ENCODE measurements at regions not wholly inside any gene's neighbourhood (a gene's known extent, or its start where the extent isn't known, plus 50 kb on each side); places are given as distances from the start of the nearest gene placed in this dataset.

DNA sequence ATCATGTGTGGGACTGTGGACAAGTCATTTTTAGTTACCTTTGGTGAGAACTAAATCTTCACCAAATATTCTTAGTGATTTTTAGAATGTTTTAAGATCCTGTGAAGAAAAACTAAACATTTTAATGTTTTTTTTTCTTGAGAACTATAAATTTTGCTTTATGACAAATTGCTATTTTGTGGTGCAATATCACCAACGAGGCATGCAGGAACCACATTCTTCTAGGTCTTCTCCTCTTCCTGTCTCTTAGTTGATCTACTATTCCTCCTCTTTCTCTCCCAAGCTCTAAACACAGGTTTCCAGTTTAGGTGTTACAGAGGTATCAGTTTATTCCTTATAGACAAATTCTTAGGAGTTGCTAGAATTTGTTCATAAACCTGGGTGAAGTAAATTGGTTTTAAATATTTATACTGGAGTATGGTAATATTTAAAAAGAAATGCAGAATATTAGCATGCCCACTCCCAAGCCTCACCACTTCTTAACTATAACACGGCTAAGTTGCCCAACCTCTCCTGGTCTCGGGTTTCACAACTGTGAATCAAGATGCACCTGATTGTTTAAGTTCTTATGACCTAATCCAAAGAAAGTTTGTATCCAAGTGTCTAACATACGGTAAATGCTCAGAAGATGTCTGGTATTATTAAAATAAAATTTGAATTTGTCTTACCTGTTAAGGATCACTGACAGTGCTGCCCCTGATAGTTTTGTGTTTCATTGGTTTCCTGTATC, 56.5 kb upstream of the CLNK start:
- Histone ChIP-seq H3K27me3 (ENCODE audit: control insufficient read depth in 1 of 2, insufficient read depth in 2 of 2, low read length in 2 of 2) (no peaks in the 10 kb centered on the region), H3K36me3 (ENCODE audit: control insufficient read depth in 2 of 2, insufficient read depth in 2 of 2, low read length in 1 of 2) (no peaks in the 10 kb centered on the region), H3K9me3 (ENCODE audit: control insufficient read depth in 2 of 2, insufficient read depth in 1 of 2, low read depth in 1 of 2, low read length in 1 of 2) (no peaks in the 10 kb centered on the region), H3K4me3 (ENCODE audit: low read depth in 1 of 2, low read length in 2 of 2) (no peak overlapping the region), H3K4me1 (ENCODE audit: control insufficient read depth in 2 of 2, insufficient read depth in 2 of 2, low read length in 1 of 2) (no peaks in the 10 kb centered on the region), H3K27ac (ENCODE audit: low read depth in 2 of 2, low read length in 1 of 2) (no peak overlapping the region)
- WGBS, 2 donors = 68% methylated on average over 4 of the region's 4 CpGs

DNA sequence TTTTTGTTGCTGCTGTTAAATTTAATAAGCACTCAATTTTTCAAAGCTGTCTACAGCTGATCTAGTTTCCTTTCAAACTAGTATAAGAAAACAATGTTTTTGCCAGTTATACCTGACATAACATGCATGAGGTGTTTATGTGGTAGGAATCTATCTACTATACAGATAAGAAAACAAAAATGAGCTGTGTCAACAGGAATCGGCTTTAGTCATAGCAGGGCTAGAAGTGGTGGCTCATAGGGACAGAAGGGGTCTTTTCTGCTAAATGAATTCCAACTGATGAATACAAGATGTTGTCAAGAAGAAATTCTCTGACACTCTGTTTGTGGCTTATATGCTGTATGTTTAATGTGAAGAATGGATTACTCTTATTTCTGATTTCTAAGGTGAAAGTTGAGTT, 55.7 kb upstream of the CLNK start:
- Histone ChIP-seq H3K9me3 (ENCODE audit: control insufficient read depth in 2 of 2, insufficient read depth in 1 of 2, low read depth in 1 of 2, low read length in 1 of 2) (no peaks in the 10 kb centered on the region), H3K27ac (ENCODE audit: low read depth in 2 of 2, low read length in 1 of 2) (no peak overlapping the region), H3K27me3 (ENCODE audit: control insufficient read depth in 1 of 2, insufficient read depth in 2 of 2, low read length in 2 of 2) (no peaks in the 10 kb centered on the region), H3K4me1 (ENCODE audit: control insufficient read depth in 2 of 2, insufficient read depth in 2 of 2, low read length in 1 of 2) (no peaks in the 10 kb centered on the region), H3K4me3 (ENCODE audit: low read depth in 1 of 2, low read length in 2 of 2) (no peak overlapping the region), H3K36me3 (ENCODE audit: control insufficient read depth in 2 of 2, insufficient read depth in 2 of 2, low read length in 1 of 2) (no peaks in the 10 kb centered on the region)
- 66 to 69% methylated on average over 1 of the region's 1 CpG for WGBS, 2 donors

DNA sequence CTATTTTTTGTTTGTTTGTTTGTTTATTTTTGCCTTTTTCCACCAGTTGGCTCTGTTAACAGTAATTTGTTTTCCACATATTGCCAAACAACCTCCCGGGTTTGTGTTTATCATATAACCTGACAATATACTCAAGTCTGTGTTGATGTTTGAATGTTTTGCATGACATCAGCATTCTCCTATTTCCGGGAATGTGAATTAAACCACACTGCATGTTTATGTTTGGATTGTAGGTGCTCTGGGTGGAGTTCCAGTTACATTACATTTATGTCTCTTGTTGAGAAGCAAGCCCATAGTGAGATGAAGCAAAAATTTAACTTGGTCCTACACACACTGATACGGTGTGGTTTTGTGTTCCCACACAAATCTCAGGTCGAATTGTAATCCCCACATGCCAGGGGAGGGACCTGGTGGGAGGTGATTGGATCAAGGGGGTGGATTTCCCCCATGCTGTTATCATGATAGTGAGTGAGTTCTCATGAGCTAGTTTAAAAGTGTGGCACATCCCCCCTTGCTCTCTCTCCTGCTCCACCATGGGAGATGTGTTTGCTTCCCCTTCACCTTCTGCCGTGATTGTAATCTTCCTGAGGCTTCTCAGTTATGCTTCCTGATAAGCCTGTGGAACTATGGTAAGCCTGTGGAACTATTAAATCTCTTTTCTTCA, 54.4 kb upstream of the CLNK start:
- peaks cover 0 to 3% of the 10 kb centered on the region in 2 donors for H3K9me3 ChIP-seq (ENCODE audit: control insufficient read depth in 2 of 2, insufficient read depth in 1 of 2, low read depth in 1 of 2, low read length in 1 of 2)
- no peak overlapping the region for H3K27ac ChIP-seq (ENCODE audit: low read depth in 2 of 2, low read length in 1 of 2)
- 56 to 61% methylated on average over 5 of the region's 5 CpGs for WGBS, 2 donors
- H3K4me1 ChIP-seq (ENCODE audit: control insufficient read depth in 2 of 2, insufficient read depth in 2 of 2, low read length in 1 of 2) = no peaks in the 10 kb centered on the region
- no peaks in the 10 kb centered on the region for H3K36me3 ChIP-seq (ENCODE audit: control insufficient read depth in 2 of 2, insufficient read depth in 2 of 2, low read length in 1 of 2)
- H3K27me3 ChIP-seq (ENCODE audit: control insufficient read depth in 1 of 2, insufficient read depth in 2 of 2, low read length in 2 of 2) = no peaks in the 10 kb centered on the region
- H3K4me3 ChIP-seq (ENCODE audit: low read depth in 1 of 2, low read length in 2 of 2) = no peak overlapping the region

DNA sequence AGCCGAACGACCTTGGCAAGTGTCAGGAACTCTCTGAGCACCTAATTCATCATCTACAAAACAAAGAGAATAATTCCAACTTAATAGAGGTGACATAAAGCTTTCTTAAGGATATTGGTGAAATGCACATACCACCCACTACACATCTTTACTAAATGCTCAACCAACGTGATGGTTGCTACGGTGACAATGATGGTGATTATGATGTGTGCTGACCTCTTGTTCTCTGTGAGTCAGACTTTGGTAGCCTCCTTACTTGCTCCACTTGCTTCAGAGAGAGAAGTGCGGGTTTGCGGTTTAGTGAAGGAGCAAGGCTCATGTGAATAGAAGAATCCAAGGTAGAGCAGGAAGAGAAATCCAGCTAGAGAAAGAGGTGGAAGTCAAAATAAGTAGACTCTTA, 52.8 kb upstream of the CLNK start:
- Histone ChIP-seq H3K4me3 (ENCODE audit: low read depth in 1 of 2, low read length in 2 of 2) (no peak overlapping the region), H3K27me3 (ENCODE audit: control insufficient read depth in 1 of 2, insufficient read depth in 2 of 2, low read length in 2 of 2) (no peaks in the 10 kb centered on the region), H3K36me3 (ENCODE audit: control insufficient read depth in 2 of 2, insufficient read depth in 2 of 2, low read length in 1 of 2) (no peaks in the 10 kb centered on the region), H3K9me3 (ENCODE audit: control insufficient read depth in 2 of 2, insufficient read depth in 1 of 2, low read depth in 1 of 2, low read length in 1 of 2) (peaks cover 0 to 3% of the 10 kb centered on the region in 2 donors), H3K27ac (ENCODE audit: low read depth in 2 of 2, low read length in 1 of 2) (no peak overlapping the region), H3K4me1 (ENCODE audit: control insufficient read depth in 2 of 2, insufficient read depth in 2 of 2, low read length in 1 of 2) (no peaks in the 10 kb centered on the region)
- 72 to 74% methylated on average over 6 of the region's 6 CpGs for WGBS, 2 donors

DNA sequence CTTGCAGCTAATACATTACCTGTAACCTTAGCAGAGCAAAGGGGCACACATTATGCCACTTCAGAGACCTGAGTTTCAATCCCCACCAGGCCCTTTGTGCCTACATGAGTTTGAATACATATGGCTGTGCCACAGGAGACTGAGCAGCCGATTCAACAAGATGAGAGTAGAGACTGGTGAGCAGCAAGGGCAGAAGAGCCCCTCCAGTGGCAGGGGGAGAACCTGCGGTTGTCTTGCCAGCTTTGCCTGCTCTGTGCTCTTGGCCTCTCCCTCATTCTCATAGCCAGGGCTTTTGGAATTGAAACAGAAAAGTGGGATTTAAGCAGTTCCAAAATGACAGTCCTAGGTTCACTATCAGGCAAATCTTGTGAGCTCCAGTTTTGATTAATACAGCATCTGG, 52.3 kb upstream of the CLNK start:
- 81 to 87% methylated on average over 2 of the region's 2 CpGs for WGBS, 2 donors
- H3K9me3 ChIP-seq (ENCODE audit: control insufficient read depth in 2 of 2, insufficient read depth in 1 of 2, low read depth in 1 of 2, low read length in 1 of 2) = peaks cover 0 to 3% of the 10 kb centered on the region in 2 donors
- H3K27me3 ChIP-seq (ENCODE audit: control insufficient read depth in 1 of 2, insufficient read depth in 2 of 2, low read length in 2 of 2) = no peaks in the 10 kb centered on the region
- no peak overlapping the region for H3K27ac ChIP-seq (ENCODE audit: low read depth in 2 of 2, low read length in 1 of 2)
- H3K4me3 ChIP-seq (ENCODE audit: low read depth in 1 of 2, low read length in 2 of 2) = no peak overlapping the region
- no peaks in the 10 kb centered on the region for H3K36me3 ChIP-seq (ENCODE audit: control insufficient read depth in 2 of 2, insufficient read depth in 2 of 2, low read length in 1 of 2)
- H3K4me1 ChIP-seq (ENCODE audit: control insufficient read depth in 2 of 2, insufficient read depth in 2 of 2, low read length in 1 of 2) = no peaks in the 10 kb centered on the region

DNA sequence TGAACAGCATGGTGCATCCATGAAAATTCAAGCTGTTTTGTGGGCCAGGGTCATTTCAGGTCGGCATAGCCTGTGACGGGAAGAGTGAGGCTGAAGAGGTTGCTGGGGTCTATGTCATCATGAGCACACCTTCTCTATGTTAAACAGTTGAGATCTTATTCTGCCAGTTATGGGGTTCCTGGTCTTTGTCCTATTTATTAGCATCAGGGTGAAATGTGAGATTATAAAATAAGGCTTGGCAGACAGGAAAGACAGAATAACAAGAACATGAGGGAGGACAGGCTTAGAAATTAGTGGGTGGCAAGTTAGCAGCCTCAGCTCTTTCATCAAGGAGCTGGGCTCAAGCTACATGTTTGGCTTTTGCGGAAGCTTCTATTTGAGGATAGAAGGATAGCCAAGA, 51.7 kb upstream of the CLNK start:
- WGBS, 2 donors = 92 to 93% methylated on average over 3 of the region's 3 CpGs
- H3K9me3 ChIP-seq (ENCODE audit: control insufficient read depth in 2 of 2, insufficient read depth in 1 of 2, low read depth in 1 of 2, low read length in 1 of 2) = peaks cover 0 to 3% of the 10 kb centered on the region in 2 donors
- H3K36me3 ChIP-seq (ENCODE audit: control insufficient read depth in 2 of 2, insufficient read depth in 2 of 2, low read length in 1 of 2) = no peaks in the 10 kb centered on the region
- no peak overlapping the region for H3K27ac ChIP-seq (ENCODE audit: low read depth in 2 of 2, low read length in 1 of 2)
- H3K27me3 ChIP-seq (ENCODE audit: control insufficient read depth in 1 of 2, insufficient read depth in 2 of 2, low read length in 2 of 2) = no peaks in the 10 kb centered on the region
- no peak overlapping the region for H3K4me3 ChIP-seq (ENCODE audit: low read depth in 1 of 2, low read length in 2 of 2)
- no peaks in the 10 kb centered on the region for H3K4me1 ChIP-seq (ENCODE audit: control insufficient read depth in 2 of 2, insufficient read depth in 2 of 2, low read length in 1 of 2)

DNA sequence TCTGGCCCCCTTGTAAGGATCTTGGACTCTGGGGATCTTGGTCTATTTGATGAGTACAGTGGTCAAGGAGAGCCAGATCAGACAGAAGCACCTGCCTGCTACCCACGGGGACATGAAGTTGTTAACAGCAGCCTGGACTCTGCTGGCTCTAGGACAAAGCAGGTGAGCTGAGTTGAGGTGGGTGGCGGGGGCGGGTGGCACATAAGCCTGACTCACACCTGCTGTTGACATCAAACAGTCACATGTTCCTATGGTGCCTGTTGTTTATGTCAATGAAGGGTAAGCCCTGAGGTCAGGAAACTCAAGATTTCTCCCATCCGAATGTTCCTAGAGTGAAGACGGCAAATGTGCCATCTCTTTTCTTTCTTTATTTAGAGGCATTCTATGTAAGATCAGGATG, 50.1 kb upstream of the CLNK start:
- no peak overlapping the region for H3K4me3 ChIP-seq (ENCODE audit: low read depth in 1 of 2, low read length in 2 of 2)
- no peaks in the 10 kb centered on the region for H3K36me3 ChIP-seq (ENCODE audit: control insufficient read depth in 2 of 2, insufficient read depth in 2 of 2, low read length in 1 of 2)
- no peaks in the 10 kb centered on the region for H3K4me1 ChIP-seq (ENCODE audit: control insufficient read depth in 2 of 2, insufficient read depth in 2 of 2, low read length in 1 of 2)
- no peaks in the 10 kb centered on the region for H3K27me3 ChIP-seq (ENCODE audit: control insufficient read depth in 1 of 2, insufficient read depth in 2 of 2, low read length in 2 of 2)
- 77 to 79% methylated on average over 5 of the region's 5 CpGs for WGBS, 2 donors
- H3K27ac ChIP-seq (ENCODE audit: low read depth in 2 of 2, low read length in 1 of 2) = no peak overlapping the region
- peaks cover 0 to 3% of the 10 kb centered on the region in 2 donors for H3K9me3 ChIP-seq (ENCODE audit: control insufficient read depth in 2 of 2, insufficient read depth in 1 of 2, low read depth in 1 of 2, low read length in 1 of 2)

Measured in esophagus (tissue), 2 donors.